Glutamatergic neuron (in vitro differentiated cells): ENCODE measurements at regions not wholly inside any gene's neighbourhood (a gene's known extent, or its start where the extent isn't known, plus 50 kb on each side); places are given as distances from the start of the nearest gene placed in this dataset.

Experiments
- DNase-seq: peaks from one replicate; pipeline ENCODE4 v3.0.0; 2022
- H3K27ac Mint-ChIP-seq: one replicate; pipeline ENCODE4 v1.8.0; 2020; ENCODE audit warnings: mild to moderate bottlenecking, mixed read lengths, inconsistent platforms; ENCODE audit not compliant: unreplicated experiment
- H3K27me3 Mint-ChIP-seq: one replicate; pipeline ENCODE4 v1.8.0; 2020; ENCODE audit warnings: mild to moderate bottlenecking, moderate library complexity, mixed read lengths, inconsistent platforms; ENCODE audit not compliant: unreplicated experiment
- H3K36me3 Mint-ChIP-seq: one replicate; pipeline ENCODE4 v1.8.0; 2020; ENCODE audit warnings: mild to moderate bottlenecking, mixed read lengths, inconsistent platforms; ENCODE audit not compliant: unreplicated experiment
- H3K4me1 Mint-ChIP-seq: one replicate; pipeline ENCODE4 v1.8.0; 2020; ENCODE audit warnings: mild to moderate bottlenecking, low read depth, mixed read lengths, inconsistent platforms; ENCODE audit not compliant: unreplicated experiment
- H3K4me3 Mint-ChIP-seq: one replicate; pipeline ENCODE4 v1.8.0; 2020; ENCODE audit warnings: mild to moderate bottlenecking, mixed read lengths, inconsistent platforms; ENCODE audit not compliant: unreplicated experiment
- H3K9me3 Mint-ChIP-seq: one replicate; pipeline ENCODE4 v1.8.0; 2020; ENCODE audit warnings: mild to moderate bottlenecking, moderate library complexity, mixed read lengths, inconsistent platforms; ENCODE audit not compliant: unreplicated experiment
- CTCF ChIP-seq: fragments of 200-600 bp; sonication (generic); IDR thresholded peaks from one replicate; pipeline ENCODE4 v1.5.0; 2021; ENCODE audit not compliant: partially characterized antibody, unreplicated experiment

GRCh38 chrX:46059316-46059715 lies 485.9 kb downstream of the ZNF674 start:
- Mint-ChIP-seq H3K4me3 (no peak overlapping the region), H3K9me3 (no peaks in the 10 kb centered on the region), H3K27me3 (no peaks in the 10 kb centered on the region), H3K4me1 (no peaks in the 10 kb centered on the region), H3K36me3 (no peaks in the 10 kb centered on the region), H3K27ac (no peak overlapping the region)
- DNase-seq: no peak
- TF ChIP-seq CTCF: no peak

GRCh38 chrX:46044486-46044885 lies 500.7 kb downstream of the ZNF674 start:
- no peak for DNase-seq
- no peak for TF ChIP-seq CTCF
- Mint-ChIP-seq H3K27ac (no peak overlapping the region), H3K4me1 (no peaks in the 10 kb centered on the region), H3K4me3 (no peak overlapping the region), H3K36me3 (no peaks in the 10 kb centered on the region), H3K27me3 (no peaks in the 10 kb centered on the region), H3K9me3 (peaks cover 2% of the 10 kb centered on the region)

- no peak overlapping the region for H3K27ac Mint-ChIP-seq
- no peak for TF ChIP-seq CTCF
- H3K9me3 Mint-ChIP-seq: peaks cover 2% of the 10 kb centered on the region
- H3K36me3 Mint-ChIP-seq: no peaks in the 10 kb centered on the region
- H3K27me3 Mint-ChIP-seq: no peaks in the 10 kb centered on the region
- no peak overlapping the region for H3K4me3 Mint-ChIP-seq
- DNase-seq: no peak
- no peaks in the 10 kb centered on the region for H3K4me1 Mint-ChIP-seq
Measured at GRCh38 chrX:46040001-46040400, 505.2 kb downstream of the ZNF674 start.

GRCh38 chrX:46039526-46039925 lies 505.7 kb downstream of the ZNF674 start:
- H3K4me1 Mint-ChIP-seq: no peaks in the 10 kb centered on the region
- no peak overlapping the region for H3K4me3 Mint-ChIP-seq
- no peak for TF ChIP-seq CTCF

GRCh38 chrX:46036508-46036907 lies 508.7 kb downstream of the ZNF674 start:
- Mint-ChIP-seq H3K36me3 (no peaks in the 10 kb centered on the region), H3K4me1 (no peaks in the 10 kb centered on the region), H3K4me3 (no peak overlapping the region), H3K27ac (no peak overlapping the region), H3K9me3 (peaks cover under 1% of the 10 kb centered on the region), H3K27me3 (no peaks in the 10 kb centered on the region)
- no peak for TF ChIP-seq CTCF
- DNase-seq: no peak

More at GRCh38 chrX:46039526-46039925, 505.7 kb downstream of the ZNF674 start:
- no peak for DNase-seq
- H3K36me3 Mint-ChIP-seq: no peaks in the 10 kb centered on the region
- H3K9me3 Mint-ChIP-seq: peaks cover 2% of the 10 kb centered on the region
- no peak overlapping the region for H3K27ac Mint-ChIP-seq
- H3K27me3 Mint-ChIP-seq: no peaks in the 10 kb centered on the region
